NCI-H2029 treated with DMSO at 0.1 percent for 48 hours (cell line): ENCODE measurements at regions not wholly inside any gene's neighbourhood (a gene's known extent, or its start where the extent isn't known, plus 50 kb on each side); places are given as distances from the start of the nearest gene placed in this dataset.
"Not testable (repeated sequence)": the region's sequence is repeated elsewhere in the genome, so short reads cannot be mapped to it uniquely, and the experiment has no call there.

Source experiments
- DNase-seq: peaks from one replicate; lab custom pipeline; 2025; lab: John Stamatoyannopoulos, UW

DNA sequence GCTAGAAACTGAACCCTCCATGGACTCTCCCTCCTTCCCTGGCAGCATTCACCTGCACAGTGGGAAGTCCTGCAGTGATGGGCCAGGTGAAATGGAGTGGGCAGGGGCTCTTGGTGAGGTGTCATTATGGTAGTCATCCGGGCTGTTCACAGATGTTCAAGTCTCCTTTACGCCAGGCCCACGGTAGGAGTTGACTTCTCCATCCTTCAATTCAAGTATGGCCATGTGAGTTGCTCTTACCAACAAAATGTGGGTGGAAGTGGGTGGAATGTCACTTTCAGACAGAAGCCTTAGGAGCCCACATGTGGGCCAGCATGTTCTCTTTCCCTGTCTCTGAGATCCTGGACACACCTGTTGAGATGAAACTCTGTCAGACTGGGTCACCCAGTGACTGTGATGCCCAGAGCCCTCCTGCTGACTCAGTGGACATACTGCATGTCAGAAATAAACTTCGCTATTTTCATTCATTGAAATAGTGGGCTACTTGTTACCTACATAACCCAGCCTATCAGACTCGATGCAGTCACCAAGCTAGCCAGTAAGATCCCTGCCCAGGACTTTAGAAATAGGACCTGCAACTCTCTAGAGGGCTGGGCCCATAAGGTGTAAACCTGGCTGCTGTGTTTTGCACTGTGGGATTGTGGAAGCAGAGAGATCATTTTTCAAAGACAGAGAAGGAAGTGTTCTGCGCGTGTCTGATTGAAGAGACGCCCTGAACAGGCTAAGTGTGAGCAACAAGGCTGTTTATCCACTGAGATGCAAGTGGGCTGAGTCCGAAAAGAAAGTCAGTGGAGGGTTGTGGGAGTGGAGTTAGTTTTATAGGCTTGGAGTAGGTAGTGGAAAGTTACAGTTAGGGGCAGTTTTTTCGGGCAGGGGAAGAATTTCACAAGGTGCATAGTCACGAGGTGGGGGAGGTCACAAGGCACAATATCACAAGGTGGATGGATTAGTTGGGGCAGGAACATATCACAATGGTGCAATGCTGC lies 174.4 kb downstream of the TRIM43 start:
- DNase-seq, result not testable (repeated sequence)

GRCh38 chr2:95767531-95767930 lies 175.7 kb downstream of the TRIM43 start:
- DNase-seq, result not testable (repeated sequence)

- not testable (repeated sequence) for DNase-seq
Observed at GRCh38 chr2:95767950-95768349, 176.1 kb downstream of the TRIM43 start.

DNA sequence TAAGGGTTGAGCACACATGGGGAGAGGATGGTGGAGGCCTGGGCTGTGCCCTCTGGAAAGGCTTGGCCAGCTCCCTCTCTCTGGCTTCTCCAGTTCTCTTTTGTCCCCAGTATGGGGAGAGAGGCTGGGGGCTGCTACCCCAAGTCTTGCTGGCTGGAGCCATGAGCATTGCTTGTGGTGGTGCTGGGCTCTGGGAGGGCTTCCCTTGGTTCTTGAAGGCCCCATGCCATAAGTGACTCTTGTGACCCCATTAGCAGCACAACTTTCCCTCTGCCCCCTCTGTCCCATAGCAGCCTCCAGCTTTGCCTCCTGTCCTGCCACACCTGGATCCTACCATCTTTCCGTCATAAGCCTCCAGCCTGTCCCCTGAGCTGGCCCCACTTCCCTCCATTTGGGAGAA lies 177.5 kb downstream of the TRIM43 start:
- DNase-seq, result not testable (repeated sequence)

GRCh38 chr2:95770726-95771125 lies 178.9 kb downstream of the TRIM43 start:
- not testable (repeated sequence) for DNase-seq

GRCh38 chr2:95774322-95775192 lies 182.8 kb downstream of the TRIM43 start:
- DNase-seq, result not testable (repeated sequence)

DNA sequence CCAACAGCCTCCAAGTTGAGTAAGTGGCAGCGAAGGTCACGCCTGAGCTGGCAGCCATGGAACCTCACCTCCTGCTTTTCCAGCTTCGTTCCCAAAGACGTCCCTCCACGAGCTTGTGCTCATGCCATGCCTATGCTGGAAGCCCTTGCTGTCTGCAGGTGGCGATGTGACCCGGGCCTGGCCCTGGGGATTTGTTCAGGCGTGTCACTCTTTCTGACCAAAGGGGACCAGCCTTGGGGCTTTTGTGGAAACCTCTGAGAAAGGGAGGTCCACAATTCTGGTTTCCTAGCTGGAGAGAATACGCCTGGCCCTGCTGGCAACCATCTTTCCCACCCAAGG lies 183.4 kb downstream of the TRIM43 start:
- not testable (repeated sequence) for DNase-seq
